OCI-LY3 (cell line): ENCODE measurements at regions not wholly inside any gene's neighbourhood (a gene's known extent, or its start where the extent isn't known, plus 50 kb on each side); places are given as distances from the start of the nearest gene placed in this dataset.

ENCODE experiments used
- EZH2phosphoT487 ChIP-seq: fragments of 200-600 bp; shearing (Covaris generic); IDR thresholded peaks from 2 replicates; pipeline ENCODE4 v1.6.1; 2018; ENCODE audit warnings: antibody characterized with exemption, mixed run types, low read depth
- TF ChIP-seq, protein P1 (sequence below): fragments of 200-600, 300-600 bp; sonication (generic); IDR thresholded peaks from 2 replicates; pipeline ENCODE4 v1.5.1; 2014; ENCODE audit warnings: antibody characterized with exemption, low read length, low read depth

DNA sequence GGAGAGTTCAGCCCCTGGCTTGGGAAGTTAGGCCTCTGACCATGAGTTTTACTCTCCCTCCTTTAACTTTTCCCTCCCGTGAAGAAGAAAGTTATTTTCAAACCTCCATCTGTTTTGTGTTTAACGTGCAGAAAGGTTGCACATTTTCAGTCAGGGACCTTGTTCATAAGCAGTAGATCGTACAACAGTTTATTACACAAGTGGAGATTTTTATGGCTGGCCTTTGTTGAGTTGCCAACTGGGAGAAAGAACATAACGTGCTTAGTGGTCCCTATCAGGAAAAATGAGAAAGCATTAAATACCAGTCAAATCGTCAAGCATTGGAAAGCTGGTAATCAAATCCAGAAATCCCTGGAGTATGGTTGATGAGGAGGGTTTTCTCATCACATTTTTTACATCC is 117.9 kb upstream of the MYOCD start:
- TF ChIP-seq, protein P1, sequence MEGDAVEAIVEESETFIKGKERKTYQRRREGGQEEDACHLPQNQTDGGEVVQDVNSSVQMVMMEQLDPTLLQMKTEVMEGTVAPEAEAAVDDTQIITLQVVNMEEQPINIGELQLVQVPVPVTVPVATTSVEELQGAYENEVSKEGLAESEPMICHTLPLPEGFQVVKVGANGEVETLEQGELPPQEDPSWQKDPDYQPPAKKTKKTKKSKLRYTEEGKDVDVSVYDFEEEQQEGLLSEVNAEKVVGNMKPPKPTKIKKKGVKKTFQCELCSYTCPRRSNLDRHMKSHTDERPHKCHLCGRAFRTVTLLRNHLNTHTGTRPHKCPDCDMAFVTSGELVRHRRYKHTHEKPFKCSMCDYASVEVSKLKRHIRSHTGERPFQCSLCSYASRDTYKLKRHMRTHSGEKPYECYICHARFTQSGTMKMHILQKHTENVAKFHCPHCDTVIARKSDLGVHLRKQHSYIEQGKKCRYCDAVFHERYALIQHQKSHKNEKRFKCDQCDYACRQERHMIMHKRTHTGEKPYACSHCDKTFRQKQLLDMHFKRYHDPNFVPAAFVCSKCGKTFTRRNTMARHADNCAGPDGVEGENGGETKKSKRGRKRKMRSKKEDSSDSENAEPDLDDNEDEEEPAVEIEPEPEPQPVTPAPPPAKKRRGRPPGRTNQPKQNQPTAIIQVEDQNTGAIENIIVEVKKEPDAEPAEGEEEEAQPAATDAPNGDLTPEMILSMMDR, result no peak
- no peak for TF ChIP-seq EZH2phosphoT487
